Islet of Langerhans (tissue), 1 donor: ENCODE measurements at regions not wholly inside any gene's neighbourhood (a gene's known extent, or its start where the extent isn't known, plus 50 kb on each side); places are given as distances from the start of the nearest gene placed in this dataset.
"Not testable (repeated sequence)": the region's sequence is repeated elsewhere in the genome, so short reads cannot be mapped to it uniquely, and the experiment has no call there.

Experiments
- FAIRE-seq: peaks from one replicate; lab custom pipeline; 2011; peaks lifted over from hg19 to GRCh38; lab: Jason Lieb, UNC

GRCh38 chr2:149687052-149687427 is 99.5 kb upstream of the MMADHC start:
- FAIRE-seq: no peak

- no peak for FAIRE-seq
Measured at GRCh38 chr2:149686136-149687051, 98.8 kb upstream of the MMADHC start.

- FAIRE-seq: not testable (repeated sequence)
Measured at GRCh38 chr2:149685401-149685800, 97.8 kb upstream of the MMADHC start.

GRCh38 chr2:149679286-149679685 is 91.7 kb upstream of the MMADHC start:
- no peak for FAIRE-seq

- no peak for FAIRE-seq
Measured at GRCh38 chr2:149677416-149677815, 89.8 kb upstream of the MMADHC start.

- no peak for FAIRE-seq
Measured at GRCh38 chr2:149670086-149670485, 82.5 kb upstream of the MMADHC start.

GRCh38 chr2:149666809-149667320 is 79.3 kb upstream of the MMADHC start:
- FAIRE-seq: no peak

GRCh38 chr2:149664896-149665295 is 77.3 kb upstream of the MMADHC start:
- FAIRE-seq: no peak

- no peak for FAIRE-seq
Measured at GRCh38 chr2:149662556-149662955, 75.0 kb upstream of the MMADHC start.

GRCh38 chr2:149661844-149662243 is 74.3 kb upstream of the MMADHC start:
- no peak for FAIRE-seq

GRCh38 chr2:149658553-149658952 is 71.0 kb upstream of the MMADHC start:
- no peak for FAIRE-seq

- no peak for FAIRE-seq
Measured at GRCh38 chr2:149657401-149658040, 69.9 kb upstream of the MMADHC start.

GRCh38 chr2:149656996-149657395 is 69.4 kb upstream of the MMADHC start:
- no peak for FAIRE-seq

GRCh38 chr2:149653831-149654445 is 66.4 kb upstream of the MMADHC start:
- no peak for FAIRE-seq

GRCh38 chr2:149652926-149653325 is 65.4 kb upstream of the MMADHC start:
- no peak for FAIRE-seq

GRCh38 chr2:149652526-149652925 is 65.0 kb upstream of the MMADHC start:
- FAIRE-seq: no peak

GRCh38 chr2:149651229-149651628 is 63.7 kb upstream of the MMADHC start:
- no peak for FAIRE-seq

GRCh38 chr2:149650006-149650405 is 62.4 kb upstream of the MMADHC start:
- no peak for FAIRE-seq

- FAIRE-seq: no peak
Measured at GRCh38 chr2:149648282-149649030, 60.9 kb upstream of the MMADHC start.

- FAIRE-seq: no peak
Measured at GRCh38 chr2:149645391-149645790, 57.8 kb upstream of the MMADHC start.
